ENCODE measurements at regions not wholly inside any gene's neighbourhood (a gene's known extent, or its start where the extent isn't known, plus 50 kb on each side); places are given as distances from the start of the nearest gene placed in this dataset.

DNA sequence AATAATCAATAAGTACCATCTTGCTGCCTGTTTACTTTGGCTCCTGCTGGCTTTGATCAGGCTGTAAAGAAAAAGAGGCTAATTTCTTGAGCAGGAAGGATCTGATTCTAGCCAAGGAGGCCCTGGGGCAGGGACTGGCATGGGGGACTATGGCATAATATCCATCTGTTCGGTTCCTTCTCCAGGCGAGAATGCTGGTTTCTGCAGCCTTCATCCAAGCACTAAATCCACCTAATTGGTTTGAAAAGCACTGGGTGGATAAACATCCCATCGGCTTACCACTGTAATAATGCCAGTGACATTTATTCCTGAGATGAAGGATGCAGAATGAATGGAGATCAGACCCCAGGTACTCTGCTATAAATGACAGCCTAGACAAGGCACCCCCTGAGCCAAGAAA is 180.0 kb upstream of the ASIC2 start:
- no peak for DNase-seq (ENCODE audit: low read depth in 4 of 4, low spot score in 3 of 4)

DNA sequence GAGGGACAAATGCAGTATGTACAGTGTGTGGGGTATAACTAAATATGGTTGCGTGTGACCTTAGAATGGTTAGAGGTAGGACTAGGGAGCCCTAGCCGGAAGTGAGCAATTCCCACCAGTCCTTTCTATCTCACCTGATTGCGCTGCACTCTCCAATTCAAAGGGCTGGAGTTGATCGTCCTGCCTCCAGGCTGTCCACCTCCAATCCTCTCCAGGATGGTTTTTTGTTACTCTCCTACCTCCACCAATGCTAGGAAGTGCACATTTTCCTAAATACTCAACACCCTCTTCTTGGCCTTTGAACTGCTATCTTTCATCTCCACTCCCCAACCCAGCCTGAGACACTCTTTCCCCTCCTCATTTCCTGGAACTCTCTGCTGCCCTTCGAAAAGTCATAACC is 181.7 kb upstream of the ASIC2 start:
- DNase-seq (ENCODE audit: low read depth in 4 of 4, low spot score in 3 of 4): no peak

DNA sequence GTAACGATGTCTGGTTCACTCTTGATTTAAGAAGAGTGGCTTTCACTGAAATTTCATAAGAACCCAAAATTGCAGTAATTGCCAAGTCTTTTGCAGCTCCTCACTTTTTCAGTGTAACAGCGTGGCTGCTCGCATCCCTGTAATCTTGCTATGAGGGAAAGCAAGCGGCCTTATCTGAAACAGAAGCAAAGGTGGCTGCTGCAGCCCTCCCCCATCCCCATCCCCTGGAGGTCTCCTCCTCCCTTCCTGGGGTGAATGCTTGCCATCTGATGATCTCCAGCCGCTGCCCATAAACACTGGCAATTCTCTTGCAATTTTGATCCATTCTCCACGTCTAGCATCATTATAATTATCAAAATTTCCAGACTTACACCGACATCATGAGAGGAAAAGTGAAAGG is 182.5 kb upstream of the ASIC2 start:
- no peak for DNase-seq (ENCODE audit: low read depth in 4 of 4, low spot score in 3 of 4)

DNA sequence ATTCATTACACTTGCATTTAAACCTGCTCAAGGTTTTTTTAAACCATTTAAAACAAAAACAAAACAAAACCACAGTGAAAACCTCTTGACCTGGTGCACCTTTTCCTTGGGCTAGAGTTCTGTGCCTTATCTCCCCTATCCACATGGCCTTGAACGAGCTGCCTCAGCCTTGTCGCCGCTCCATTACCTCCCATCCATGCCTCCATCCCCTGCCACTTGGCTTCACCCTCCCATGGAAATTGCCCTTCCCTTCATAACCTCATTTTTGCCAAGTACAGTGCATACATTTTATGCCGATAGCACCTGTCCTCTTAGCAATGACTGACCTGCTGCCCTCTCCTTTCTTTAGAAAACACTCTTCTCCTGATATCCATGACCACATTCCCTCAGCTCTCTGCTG is 188.6 kb upstream of the ASIC2 start:
- DNase-seq (ENCODE audit: low read depth in 4 of 4, low spot score in 3 of 4): no peak

DNA sequence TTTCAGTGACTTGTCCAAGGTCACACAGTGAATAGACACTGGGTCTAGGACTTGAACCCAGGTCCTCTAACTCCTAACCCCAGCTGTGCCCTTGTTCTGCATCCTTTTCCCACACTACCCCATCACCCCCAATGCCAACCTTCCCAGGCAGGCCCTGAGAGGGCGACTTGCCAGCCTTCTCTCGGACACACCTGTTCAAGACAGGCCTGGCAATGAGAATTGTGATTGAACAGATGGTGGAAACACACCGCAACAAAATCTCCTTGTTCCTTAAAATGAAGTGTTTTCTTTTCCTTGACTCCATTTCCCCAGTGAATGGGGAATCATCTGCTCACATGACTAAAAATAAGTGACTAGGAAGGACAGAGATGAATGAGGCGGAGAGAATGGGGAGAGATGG is 189.5 kb upstream of the ASIC2 start:
- DNase-seq (ENCODE audit: low read depth in 4 of 4, low spot score in 3 of 4): no peak

DNA sequence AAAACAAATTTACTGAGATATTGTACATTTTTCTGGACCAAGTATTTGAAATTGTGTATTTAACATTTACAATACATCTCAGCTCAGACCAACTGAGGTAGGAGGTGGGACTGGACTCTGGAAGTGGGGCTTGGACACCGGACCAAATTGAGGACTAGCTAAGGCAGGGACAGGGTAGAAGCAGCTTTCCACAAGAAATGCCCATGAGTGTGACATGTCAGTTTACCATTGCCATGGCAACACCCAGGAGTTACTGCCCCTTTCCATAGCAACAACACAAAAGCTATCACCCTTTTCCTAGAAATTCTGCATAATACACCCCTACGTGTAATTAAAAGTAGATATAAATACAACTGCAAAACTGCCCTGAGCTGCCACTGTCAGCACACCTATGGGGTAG is 191.5 kb upstream of the ASIC2 start:
- DNase-seq (ENCODE audit: low read depth in 4 of 4, low spot score in 3 of 4): no peak

DNA sequence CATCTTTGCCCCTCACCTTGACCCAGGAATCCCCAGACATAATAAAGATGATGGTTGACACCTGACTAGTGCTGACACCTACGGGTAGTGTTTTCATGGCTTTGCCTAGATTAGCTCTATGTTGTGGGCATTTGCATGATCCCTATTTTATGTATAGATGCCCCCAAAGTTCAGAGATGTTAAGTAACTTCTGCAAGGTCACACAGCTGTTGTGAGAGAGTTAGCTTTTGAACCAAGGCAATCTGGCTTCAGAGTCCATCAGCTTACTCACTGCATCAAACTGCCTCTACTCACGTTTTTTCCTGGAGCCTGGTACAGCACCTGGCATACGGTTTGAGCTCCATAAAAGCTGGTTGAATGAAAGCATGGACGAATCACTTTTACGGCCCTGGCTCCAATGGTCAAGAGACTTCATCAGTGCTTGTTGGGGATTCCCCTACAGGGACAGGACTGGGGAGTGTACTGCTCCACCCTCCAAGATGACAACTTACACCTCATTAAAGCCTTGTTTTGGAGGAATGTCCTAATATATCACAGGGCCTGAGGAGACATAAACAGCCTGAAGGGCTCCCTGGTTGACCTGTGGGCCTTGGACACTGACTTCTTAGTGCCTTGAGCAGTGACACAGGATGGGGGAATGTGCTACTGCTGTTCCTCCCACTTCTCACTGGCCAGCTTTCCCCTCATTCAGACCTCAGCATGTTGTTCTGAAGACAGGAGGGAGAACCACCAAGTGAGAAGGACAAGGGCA is 193.2 kb upstream of the ASIC2 start:
- DNase-seq (ENCODE audit: low read depth in 4 of 4, low spot score in 3 of 4): no peak

DNA sequence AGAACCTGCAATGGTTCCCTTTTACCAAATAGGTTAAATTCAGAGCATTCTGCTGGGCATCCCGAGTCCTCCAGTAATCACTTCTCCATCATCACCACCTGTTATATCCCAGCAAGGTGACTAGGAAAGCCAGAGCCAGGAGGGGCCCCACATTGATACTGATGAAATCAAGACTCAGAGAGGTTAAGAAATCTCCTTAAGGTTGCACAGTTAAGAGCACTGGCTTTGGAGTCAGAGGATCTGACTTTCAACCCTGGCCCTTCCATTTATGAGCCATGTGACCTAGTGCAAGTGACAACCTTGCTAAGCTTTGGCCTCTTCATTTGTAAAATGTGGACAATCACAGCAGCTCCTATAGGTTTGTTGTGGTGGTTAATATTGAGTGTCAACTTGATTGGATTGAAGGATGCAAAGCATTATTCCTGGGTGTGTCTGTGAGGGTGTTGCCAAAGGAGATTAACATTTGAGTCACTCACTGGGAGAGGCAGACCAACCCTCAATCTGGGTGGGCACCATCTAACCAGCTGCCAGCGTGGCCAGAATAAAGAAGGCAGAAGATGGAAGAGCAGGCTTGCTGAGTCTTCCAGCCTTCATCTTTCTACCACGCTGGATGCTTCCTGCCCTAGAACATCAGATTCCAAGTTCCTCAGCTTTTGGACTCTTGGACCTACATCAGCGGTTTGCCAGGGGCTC is 194.2 kb upstream of the ASIC2 start:
- DNase-seq (ENCODE audit: low read depth in 4 of 4, low spot score in 3 of 4): no peak

DNA sequence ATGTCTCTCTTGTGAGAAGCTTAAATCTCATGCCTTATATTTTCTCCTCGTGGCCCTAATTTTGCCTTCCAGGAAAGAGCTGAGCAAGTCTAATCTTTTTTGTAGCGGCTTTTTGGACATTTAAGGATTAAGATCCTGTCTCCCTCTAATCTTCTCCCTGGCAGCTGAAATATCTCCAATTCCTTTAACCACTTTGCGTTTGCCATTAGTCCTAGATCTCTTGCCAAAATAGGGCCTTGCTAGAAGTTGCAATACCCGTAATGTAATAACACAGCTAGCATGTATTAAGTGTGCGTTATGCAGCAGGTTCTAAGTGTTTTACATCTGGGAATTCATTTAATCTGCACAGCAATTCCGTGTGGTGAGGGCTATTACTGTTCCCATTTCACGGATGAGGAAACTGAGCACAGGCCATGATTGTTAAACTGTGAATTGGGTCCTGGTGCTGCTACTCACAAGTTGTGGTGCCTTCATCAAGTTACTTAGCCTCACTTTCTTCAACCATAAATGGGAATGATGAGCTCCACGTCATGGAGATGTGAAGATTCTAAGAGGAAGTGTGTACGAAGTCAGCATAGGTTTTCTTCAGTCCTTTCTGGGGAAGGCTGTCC is 198.9 kb upstream of the ASIC2 start:
- no peak for DNase-seq (ENCODE audit: low read depth in 4 of 4, low spot score in 3 of 4)

DNA sequence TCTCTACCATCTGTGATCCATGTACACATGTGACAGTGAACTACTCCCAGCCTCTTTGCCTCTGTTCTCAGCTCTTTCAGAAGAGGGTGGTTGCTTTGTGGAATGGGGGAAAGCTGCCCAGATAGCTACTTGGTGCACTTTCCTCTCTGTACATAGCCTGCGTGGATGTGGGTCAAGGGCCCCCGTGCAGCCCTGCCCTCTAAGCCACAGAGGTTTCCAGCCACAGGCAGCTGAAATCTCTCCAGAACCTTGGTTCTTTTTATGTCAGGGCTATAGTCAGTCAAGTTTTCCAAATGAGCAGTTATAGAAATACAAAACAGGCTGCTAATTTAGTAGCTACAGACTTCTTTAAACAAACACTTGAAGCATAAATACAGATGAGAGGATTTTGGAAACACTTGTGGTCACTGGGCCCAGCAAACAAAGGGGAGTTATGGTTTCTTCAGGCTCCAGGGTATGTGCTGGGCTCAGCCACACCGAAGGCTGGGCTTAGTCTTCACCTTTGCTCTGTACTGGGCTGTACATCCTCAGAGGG is 199.7 kb upstream of the ASIC2 start:
- no peak for DNase-seq (ENCODE audit: low read depth in 4 of 4, low spot score in 3 of 4)

DNA sequence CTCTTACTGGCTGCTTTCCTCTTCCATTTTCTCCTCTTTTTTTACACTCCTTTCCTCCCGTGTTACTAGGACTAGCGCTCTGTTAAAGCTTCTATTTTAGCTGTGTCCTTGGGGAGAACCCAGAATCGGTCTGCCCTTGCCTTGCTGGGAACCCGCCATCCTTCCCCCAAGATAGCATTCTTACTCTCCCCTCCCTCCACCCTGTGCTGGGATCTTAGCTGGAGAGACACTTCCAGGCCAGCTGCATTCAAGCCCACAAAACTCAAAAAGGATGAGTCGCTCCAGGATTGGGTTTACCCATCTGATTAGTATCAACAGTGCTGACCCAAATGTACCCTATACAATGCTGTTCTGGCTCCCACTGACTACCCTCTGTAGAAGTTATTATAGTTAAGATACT is 200.5 kb upstream of the ASIC2 start:
- DNase-seq (ENCODE audit: low read depth in 4 of 4, low spot score in 3 of 4): no peak

DNA sequence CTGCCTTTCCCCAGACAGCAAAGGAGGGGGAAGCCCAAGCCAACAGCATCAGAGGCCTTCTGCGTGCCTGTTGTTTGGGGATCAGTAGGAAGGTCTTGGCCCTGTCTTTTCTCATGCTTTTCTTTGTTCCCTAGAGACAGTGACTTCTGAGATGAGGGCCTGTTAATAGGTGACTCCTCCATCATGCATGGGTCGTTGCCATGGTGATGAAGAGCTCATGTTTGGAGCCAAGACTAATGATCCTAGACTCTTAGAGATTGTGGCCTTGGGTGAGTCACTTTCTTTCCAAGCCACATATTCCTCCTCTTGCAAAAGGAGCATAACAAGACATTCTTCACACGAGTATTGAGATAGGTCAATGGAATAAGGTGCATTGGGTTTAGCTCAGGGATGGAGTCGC is 201.1 kb upstream of the ASIC2 start:
- DNase-seq (ENCODE audit: low read depth in 4 of 4, low spot score in 3 of 4): no peak

DNA sequence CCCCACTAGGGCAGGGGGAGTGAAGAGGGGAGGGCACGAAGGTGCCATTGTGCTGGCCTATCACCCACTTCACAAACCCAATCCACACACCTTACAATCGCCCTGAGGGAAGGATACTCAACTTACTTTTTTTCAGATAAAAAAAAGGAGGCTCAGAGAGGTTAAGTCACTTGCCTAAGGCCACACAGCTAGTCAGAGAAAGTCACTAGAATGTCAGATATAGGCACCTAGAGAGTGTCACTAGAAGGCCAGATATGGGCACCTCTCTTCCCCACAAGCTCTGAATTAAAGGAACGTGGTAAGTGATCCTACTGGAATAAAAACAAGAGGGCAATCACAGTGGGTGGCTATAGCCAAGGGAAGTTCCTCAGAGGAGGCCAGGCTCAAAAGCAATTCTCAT is 204.5 kb upstream of the ASIC2 start:
- DNase-seq (ENCODE audit: low read depth in 4 of 4, low spot score in 3 of 4): no peak

DNA sequence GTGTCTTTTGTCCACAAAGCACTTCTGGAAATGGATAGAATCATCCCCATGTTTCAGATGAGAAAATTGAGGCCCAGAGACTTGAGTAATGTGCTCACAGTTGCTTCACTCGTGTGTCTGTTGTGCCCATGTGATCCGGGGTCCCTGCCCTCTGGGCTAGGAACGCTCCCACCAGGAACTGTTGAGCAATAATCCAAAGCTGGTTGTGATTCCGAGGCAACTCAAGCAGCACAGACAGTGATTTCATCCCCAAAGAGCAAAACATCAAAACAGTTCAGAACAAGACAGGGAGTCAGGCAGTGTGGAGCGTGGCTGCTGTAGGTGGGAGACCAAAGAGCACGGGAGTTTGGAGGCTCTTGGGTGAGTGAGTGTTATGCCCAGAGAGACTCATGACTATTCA is 205.0 kb upstream of the ASIC2 start:
- no peak for DNase-seq (ENCODE audit: low read depth in 4 of 4, low spot score in 3 of 4)

DNA sequence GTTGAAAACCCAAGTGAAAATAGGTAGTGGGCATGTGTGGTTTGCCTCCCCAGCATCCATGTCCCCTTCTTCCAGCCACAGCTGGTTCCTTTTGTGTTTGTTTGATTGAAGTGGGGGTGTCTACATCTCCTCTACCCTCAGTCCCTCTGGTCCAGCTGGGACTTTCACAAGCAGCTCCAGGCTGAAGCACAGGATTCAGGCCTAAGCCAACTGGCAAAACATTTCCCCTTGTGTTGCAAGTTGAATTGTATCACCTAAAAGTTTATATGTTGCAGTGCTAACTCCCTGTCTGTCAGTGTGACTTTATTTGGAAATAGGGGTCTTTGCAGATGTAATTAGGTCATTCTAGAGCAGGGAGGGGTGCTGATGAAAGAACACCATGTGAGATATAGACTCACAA is 205.9 kb upstream of the ASIC2 start:
- DNase-seq (ENCODE audit: low read depth in 4 of 4, low spot score in 3 of 4): no peak

DNA sequence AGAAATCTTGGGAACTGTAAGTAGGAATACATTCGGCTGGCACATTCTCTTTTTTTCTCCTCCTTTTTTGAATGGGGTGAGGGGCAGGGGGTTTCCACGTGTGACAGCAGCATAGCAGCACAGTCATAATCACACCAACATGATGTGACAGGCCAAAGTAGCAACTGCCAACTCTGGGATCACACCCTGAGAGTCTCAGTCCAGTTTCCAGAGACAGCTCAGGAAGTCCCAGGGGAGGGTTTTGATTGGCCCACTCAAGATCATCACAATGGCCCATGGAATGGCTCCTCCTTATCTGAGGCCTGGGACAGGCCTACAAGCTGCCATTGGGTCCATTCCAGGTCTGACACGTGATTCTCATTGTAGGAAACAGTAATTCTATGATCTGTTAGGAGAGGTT is 207.1 kb upstream of the ASIC2 start:
- no peak for DNase-seq (ENCODE audit: low read depth in 4 of 4, low spot score in 3 of 4)

DNA sequence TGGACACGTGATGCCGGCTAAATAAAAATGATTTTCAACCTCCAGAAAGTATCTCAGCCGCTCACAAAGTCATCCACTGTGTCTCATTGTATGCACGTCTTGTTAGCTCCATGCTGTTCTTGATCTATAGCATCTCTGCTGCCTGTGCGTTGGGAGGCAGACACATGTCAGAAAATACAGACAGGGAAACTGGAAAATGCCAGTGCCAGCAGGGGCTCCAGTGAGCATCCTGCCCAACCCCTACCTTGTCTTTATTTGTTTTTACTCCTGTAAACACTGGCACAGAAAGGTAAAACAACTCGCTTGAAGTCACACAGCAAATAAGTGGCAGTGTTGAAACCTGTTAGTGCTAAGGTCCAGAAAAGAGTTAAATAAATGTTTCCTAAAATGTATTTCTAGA is 208.1 kb upstream of the ASIC2 start:
- no peak for DNase-seq (ENCODE audit: low read depth in 4 of 4, low spot score in 3 of 4)

DNA sequence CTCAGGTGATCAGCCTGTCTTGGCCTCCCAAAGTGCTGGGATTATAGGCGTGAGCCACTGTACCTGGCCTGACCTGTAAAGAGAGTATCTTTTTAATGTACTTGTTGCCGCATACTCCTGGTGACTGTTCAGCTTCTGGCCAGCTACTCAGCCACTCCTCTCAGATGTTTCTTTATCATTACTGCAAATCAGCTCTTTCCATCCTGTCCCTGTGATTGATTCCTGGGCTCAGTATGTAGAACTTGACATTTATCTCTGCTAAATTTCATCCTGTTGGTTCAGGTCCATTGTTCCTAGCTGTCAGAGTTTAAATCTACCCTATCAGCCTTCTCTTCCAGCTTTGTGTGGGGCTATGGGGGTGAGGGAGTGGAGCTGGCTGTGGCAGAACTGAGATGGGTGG is 211.5 kb upstream of the ASIC2 start:
- no peak for DNase-seq (ENCODE audit: low read depth in 4 of 4, low spot score in 3 of 4)

DNA sequence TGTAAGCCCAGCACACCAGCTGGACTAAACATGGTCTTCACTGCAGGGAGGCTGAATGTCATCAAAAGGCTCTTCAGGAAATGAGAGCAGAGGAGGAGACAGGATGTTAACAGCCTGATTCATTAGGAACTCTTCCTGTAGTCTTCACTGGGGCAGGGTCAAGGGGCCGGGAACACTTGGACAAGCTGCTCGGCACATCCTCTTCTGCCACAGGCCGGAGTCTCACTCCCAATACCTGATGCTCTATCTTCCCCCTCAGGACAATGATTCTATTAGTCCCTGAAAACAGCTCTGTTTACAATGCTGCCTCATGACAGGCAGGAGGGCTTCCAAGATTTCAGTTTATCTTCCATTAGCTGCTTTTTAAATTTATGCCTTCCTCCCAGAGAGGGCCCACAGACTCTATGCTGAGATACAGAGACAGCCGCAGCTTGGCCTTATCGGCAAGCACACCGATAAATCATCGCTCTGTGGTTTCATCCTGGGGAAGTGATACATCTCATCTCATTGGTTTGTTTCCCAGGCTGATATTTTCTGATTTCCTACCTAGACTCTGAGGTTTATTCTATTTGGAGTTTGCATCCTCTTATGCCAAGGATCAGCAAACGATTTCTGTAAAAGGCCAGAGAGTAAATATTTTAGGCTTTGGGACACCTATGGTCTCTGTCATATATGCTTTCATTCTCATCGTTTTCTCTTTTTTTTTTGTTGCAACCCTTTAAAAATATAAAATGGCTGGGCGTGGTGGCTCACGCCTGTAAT is 214.0 kb upstream of the ASIC2 start:
- DNase-seq (ENCODE audit: low read depth in 4 of 4, low spot score in 3 of 4): peak in 2 of 4 donors; percentile 33 to 43

DNA sequence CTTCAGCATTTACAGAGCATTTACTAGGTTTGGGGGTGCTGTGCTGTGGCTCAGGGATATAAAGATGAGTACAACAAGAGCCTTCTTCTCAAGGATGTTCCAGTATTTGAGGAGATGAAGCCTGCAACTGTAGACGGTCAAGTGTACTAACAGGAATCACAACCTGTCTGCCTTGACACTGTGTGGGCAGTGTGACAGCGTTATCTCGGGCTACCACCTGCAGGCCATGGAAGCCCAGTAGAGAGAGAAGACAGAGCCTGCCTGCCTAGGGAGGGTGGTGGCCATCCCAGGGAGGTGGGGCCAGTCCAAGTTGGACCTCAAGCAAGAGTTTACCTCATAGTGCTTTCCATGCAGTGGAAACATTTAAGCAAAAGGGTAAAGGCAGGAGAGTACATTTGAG is 215.1 kb upstream of the ASIC2 start:
- DNase-seq (ENCODE audit: low read depth in 4 of 4, low spot score in 3 of 4): no peak

DNA sequence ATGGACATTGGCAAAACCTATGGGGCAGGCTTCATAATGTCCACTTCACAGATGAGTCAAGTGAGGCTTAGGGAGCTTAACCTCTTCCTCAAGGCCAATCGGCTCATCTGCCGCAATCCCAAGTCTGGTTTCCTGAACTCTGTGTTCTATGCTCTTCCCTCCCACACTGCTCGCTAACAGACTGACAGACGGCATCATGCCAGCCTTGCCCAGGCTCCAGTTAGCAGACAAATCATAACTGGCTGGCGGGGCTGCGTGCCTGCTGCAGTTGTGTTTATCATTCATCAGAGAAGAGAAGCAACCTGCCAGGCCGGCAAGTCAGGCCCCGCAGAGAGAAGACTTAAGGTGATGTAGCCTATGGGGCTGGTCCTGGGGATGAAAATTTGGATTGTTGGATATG is 216.2 kb upstream of the ASIC2 start:
- DNase-seq (ENCODE audit: low read depth in 4 of 4, low spot score in 3 of 4): no peak
